ENCODE measurements at regions not wholly inside any gene's neighbourhood (a gene's known extent, or its start where the extent isn't known, plus 50 kb on each side); places are given as distances from the start of the nearest gene placed in this dataset.

GRCh38 chr5:155380480-155380879, 366.9 kb downstream of the KIF4B start:
- no peaks in the 10 kb centered on the region for H3F3A ChIP-seq (ENCODE audit: insufficient read depth, low read length)
- no peak overlapping the region for H2AFZ ChIP-seq (ENCODE audit: low read length)
- no peak overlapping the region for H3K9ac ChIP-seq (ENCODE audit: low read length)
- H3K4me3 ChIP-seq (ENCODE audit: low read length) = no peak overlapping the region
- no peaks in the 10 kb centered on the region for H4K20me1 ChIP-seq (ENCODE audit: insufficient read depth, low read length)
- no peaks in the 10 kb centered on the region for H3K9me3 ChIP-seq (replicated peaks; ENCODE audit: insufficient read depth, low read length)
- no peaks in the 10 kb centered on the region for H3K36me3 ChIP-seq (replicated peaks; ENCODE audit: insufficient read depth, low read length)
- no peaks in the 10 kb centered on the region for H3K9me2 ChIP-seq (replicated peaks; ENCODE audit: insufficient read depth, low read length)
- H3K79me2 ChIP-seq (ENCODE audit: low read length) = no peaks in the 10 kb centered on the region
- TF ChIP-seq CTCF (IDR thresholded peaks at IDR 0.05; ENCODE audit: low read length) = no peak
- TF ChIP-seq EZH2 (optimal IDR thresholded peaks at IDR 0.05; ENCODE audit: low read depth, low read length) = no peak
- TF ChIP-seq EZH2phosphoT487 (IDR thresholded peaks at IDR 0.05; ENCODE audit: low read length) = no peak
- peaks cover 14% of the 10 kb centered on the region for H3K4me1 ChIP-seq (ENCODE audit: low read length)
- H3K27me3 ChIP-seq (replicated peaks; ENCODE audit: insufficient read depth, low read length) = no peaks in the 10 kb centered on the region
- H3K27ac ChIP-seq (ENCODE audit: low read length) = no peak overlapping the region
- H3K4me2 ChIP-seq (ENCODE audit: low read depth, low read length) = no peak overlapping the region
- no peak for DNase-seq

- Histone ChIP-seq H3K27ac (ENCODE audit: low read length) (peak overlapping the region; percentile 41; the same call in 1 of the 2 replicates), H3K4me2 (ENCODE audit: low read depth, low read length) (peak overlapping the region; percentile 29; the same call in 1 of the 2 replicates), H4K20me1 (ENCODE audit: insufficient read depth, low read length) (no peaks in the 10 kb centered on the region), H3K79me2 (ENCODE audit: low read length) (no peaks in the 10 kb centered on the region), H2AFZ (ENCODE audit: low read length) (0 out of 2 replicates have a peak overlapping the region, but pooled peaks have one; percentile 9), H3K27me3 (replicated peaks; ENCODE audit: insufficient read depth, low read length) (no peaks in the 10 kb centered on the region), H3K9ac (ENCODE audit: low read length) (no peak overlapping the region), H3K36me3 (replicated peaks; ENCODE audit: insufficient read depth, low read length) (no peaks in the 10 kb centered on the region), H3K4me1 (ENCODE audit: low read length) (peaks cover 14% of the 10 kb centered on the region), H3F3A (ENCODE audit: insufficient read depth, low read length) (no peaks in the 10 kb centered on the region), H3K9me2 (replicated peaks; ENCODE audit: insufficient read depth, low read length) (no peaks in the 10 kb centered on the region), H3K4me3 (ENCODE audit: low read length) (no peak overlapping the region), H3K9me3 (replicated peaks; ENCODE audit: insufficient read depth, low read length) (no peaks in the 10 kb centered on the region)
- TF ChIP-seq EZH2 (optimal IDR thresholded peaks at IDR 0.05; ENCODE audit: low read depth, low read length) = no peak
- TF ChIP-seq CTCF (IDR thresholded peaks at IDR 0.05; ENCODE audit: low read length) = no peak
- no peak for TF ChIP-seq EZH2phosphoT487 (IDR thresholded peaks at IDR 0.05; ENCODE audit: low read length)
- no peak for DNase-seq
These were observed 368.1 kb downstream of the KIF4B start for GRCh38 chr5:155381654-155382053.

- Histone ChIP-seq H3K36me3 (replicated peaks; ENCODE audit: insufficient read depth, low read length) (no peaks in the 10 kb centered on the region), H3K27ac (ENCODE audit: low read length) (peak overlapping the region; percentile 35; the same call in 1 of the 2 replicates), H3F3A (ENCODE audit: insufficient read depth, low read length) (0 out of 2 replicates have a peak, but pooled peaks cover 6% of the 10 kb centered on the region), H3K4me1 (ENCODE audit: low read length) (peaks cover 20% of the 10 kb centered on the region), H3K4me3 (ENCODE audit: low read length) (peak overlapping the region; percentile 3; the same call in 1 of the 2 replicates), H3K9me2 (replicated peaks; ENCODE audit: insufficient read depth, low read length) (no peaks in the 10 kb centered on the region), H4K20me1 (ENCODE audit: insufficient read depth, low read length) (no peaks in the 10 kb centered on the region), H3K9me3 (replicated peaks; ENCODE audit: insufficient read depth, low read length) (no peaks in the 10 kb centered on the region), H3K4me2 (ENCODE audit: low read depth, low read length) (peak overlapping the region; percentile 56), H2AFZ (ENCODE audit: low read length) (peak overlapping the region; percentile 38), H3K9ac (ENCODE audit: low read length) (no peak overlapping the region), H3K27me3 (replicated peaks; ENCODE audit: insufficient read depth, low read length) (no peaks in the 10 kb centered on the region), H3K79me2 (ENCODE audit: low read length) (no peaks in the 10 kb centered on the region)
- DNase-seq = peak; percentile 65
- TF ChIP-seq EZH2phosphoT487 (IDR thresholded peaks at IDR 0.05; ENCODE audit: low read length) = no peak
- TF ChIP-seq EZH2 (optimal IDR thresholded peaks at IDR 0.05; ENCODE audit: low read depth, low read length) = no peak
- TF ChIP-seq CTCF (IDR thresholded peaks at IDR 0.05; ENCODE audit: low read length) = no peak
These were observed 375.9 kb downstream of the KIF4B start for GRCh38 chr5:155389498-155389897.

Measured in MM.1S (cell line).